HG02763 (cell line): ENCODE measurements at regions not wholly inside any gene's neighbourhood (a gene's known extent, or its start where the extent isn't known, plus 50 kb on each side); places are given as distances from the start of the nearest gene placed in this dataset.
"Not testable (repeated sequence)": the region's sequence is repeated elsewhere in the genome, so short reads cannot be mapped to it uniquely, and the experiment has no call there.

Experiments
- ATAC-seq: cut with Tn5 transposase; IDR thresholded peaks from one replicate; pipeline ENCODE4 v1.9.1; 2021; ENCODE audit warnings: mild to moderate bottlenecking, moderate library complexity; ENCODE audit not compliant: unreplicated experiment

GRCh38 chr13:48883786-48884185, 91.9 kb upstream of the FNDC3A start:
- not testable (repeated sequence) for ATAC-seq

GRCh38 chr13:48885027-48885395, 90.7 kb upstream of the FNDC3A start:
- ATAC-seq: no peak

GRCh38 chr13:48888613-48889012, 87.1 kb upstream of the FNDC3A start:
- no peak for ATAC-seq

GRCh38 chr13:48890391-48890790, 85.3 kb upstream of the FNDC3A start:
- no peak for ATAC-seq

GRCh38 chr13:48891586-48891985, 84.1 kb upstream of the FNDC3A start:
- ATAC-seq: no peak

- ATAC-seq: peak; percentile 67
Observed at GRCh38 chr13:48892053-48892687, 83.5 kb upstream of the FNDC3A start.

GRCh38 chr13:48892688-48893075, 83.0 kb upstream of the FNDC3A start:
- no peak for ATAC-seq

- no peak for ATAC-seq
Observed at GRCh38 chr13:48896312-48896711, 79.4 kb upstream of the FNDC3A start.

- no peak for ATAC-seq
Observed at GRCh38 chr13:48901781-48902180, 73.9 kb upstream of the FNDC3A start.

GRCh38 chr13:48902368-48902767, 73.3 kb upstream of the FNDC3A start:
- ATAC-seq: no peak

GRCh38 chr13:48904668-48905290, 70.9 kb upstream of the FNDC3A start:
- no peak for ATAC-seq

GRCh38 chr13:48906200-48906599, 69.5 kb upstream of the FNDC3A start:
- ATAC-seq: no peak

- no peak for ATAC-seq
Observed at GRCh38 chr13:48908381-48909055, 67.2 kb upstream of the FNDC3A start.

- no peak for ATAC-seq
Observed at GRCh38 chr13:48909056-48909389, 66.7 kb upstream of the FNDC3A start.

- ATAC-seq: no peak
Observed at GRCh38 chr13:48910686-48911085, 65.0 kb upstream of the FNDC3A start.

- ATAC-seq: no peak
Observed at GRCh38 chr13:48919751-48920150, 56.0 kb upstream of the FNDC3A start.

- ATAC-seq: no peak
Observed at GRCh38 chr13:48920730-48921129, 55.0 kb upstream of the FNDC3A start.

- ATAC-seq: no peak
Observed at GRCh38 chr13:48923376-48923775, 52.3 kb upstream of the FNDC3A start.

GRCh38 chr13:48925001-48925400, 50.7 kb upstream of the FNDC3A start:
- ATAC-seq: no peak
